Lung (tissue), 11 donors: ENCODE measurements at regions not wholly inside any gene's neighbourhood (a gene's known extent, or its start where the extent isn't known, plus 50 kb on each side); places are given as distances from the start of the nearest gene placed in this dataset.

Experiments
- ATAC-seq: fragments of 200-7000 bp; cut with Tn5 transposase; one replicate; pipeline ENCODE4 v1.9.1; 2020; ENCODE audit warnings: moderate number of reproducible peaks; ENCODE audit not compliant: insufficient read depth, low FRiP score
- DNase-seq, 3 donors: peaks; one replicate each; pipeline ENCODE4 v3.0.0-alpha.2; 2013 to 2017
- H3K27ac ChIP-seq, 2 donors: one replicate each; pipeline ENCODE4 v1.5.1; 2013; ENCODE audit warnings: mild to moderate bottlenecking in 2 of 2, moderate library complexity in 2 of 2, control low read depth in 1 of 2, inconsistent platforms in 1 of 2, low read depth in 1 of 2, low read length in 1 of 2
- H3K27me3 ChIP-seq, 3 donors: one replicate each; pipeline ENCODE4 v1.5.1; 2013; ENCODE audit warnings: low read length in 2 of 3; ENCODE audit not compliant: control insufficient read depth in 3 of 3, insufficient read depth in 3 of 3
- H3K36me3 ChIP-seq, 4 donors: one replicate each; pipeline ENCODE4 v1.5.1; 2013; ENCODE audit warnings: low read length in 4 of 4, mild to moderate bottlenecking in 1 of 4, moderate library complexity in 1 of 4; ENCODE audit not compliant: control insufficient read depth in 4 of 4, insufficient read depth in 4 of 4
- H3K4me1 ChIP-seq, 5 donors: one replicate each; pipeline ENCODE4 v1.5.1; 2013; ENCODE audit warnings: low read length in 5 of 5, mild to moderate bottlenecking in 2 of 5, moderate library complexity in 1 of 5; ENCODE audit not compliant: control insufficient read depth in 5 of 5, insufficient read depth in 5 of 5
- H3K4me3 ChIP-seq: one replicate; pipeline ENCODE4 v1.5.1; 2013; ENCODE audit warnings: mild to moderate bottlenecking, control low read depth, moderate library complexity
- H3K9ac ChIP-seq, 2 donors: one replicate each; pipeline ENCODE4 v1.5.1; 2013; ENCODE audit warnings: low read length in 2 of 2, control low read depth in 1 of 2; ENCODE audit not compliant: insufficient read depth in 1 of 2
- H3K9me3 ChIP-seq, 4 donors: one replicate each; pipeline ENCODE4 v1.5.1; 2013; ENCODE audit warnings: low read length in 3 of 4, mild to moderate bottlenecking in 1 of 4, moderate library complexity in 1 of 4; ENCODE audit not compliant: control insufficient read depth in 4 of 4, insufficient read depth in 3 of 4
- CTCF ChIP-seq: IDR thresholded peaks from 2 replicates; pipeline ENCODE4 v1.5.1; 2012; ENCODE audit warnings: mild to moderate bottlenecking; ENCODE audit errors: control extremely low read depth, extremely low read depth
- WGBS, 2 donors: extraction: QIAGEN DNeasy Blood & Tissue Kit; methylation state at CpG; one replicate each; pipeline ENCODE4 v1.1.7; 2013; 5-methylcytosine and 5-hydroxymethylcytosine counted together
- donor health status: control.
- donor health status: control.
- donor health status: Bipolar disorder and iron deficiency.
- donor health status: healthy.
- donor health status: DM: yes; HTN: yes; CAD: no.

DNA sequence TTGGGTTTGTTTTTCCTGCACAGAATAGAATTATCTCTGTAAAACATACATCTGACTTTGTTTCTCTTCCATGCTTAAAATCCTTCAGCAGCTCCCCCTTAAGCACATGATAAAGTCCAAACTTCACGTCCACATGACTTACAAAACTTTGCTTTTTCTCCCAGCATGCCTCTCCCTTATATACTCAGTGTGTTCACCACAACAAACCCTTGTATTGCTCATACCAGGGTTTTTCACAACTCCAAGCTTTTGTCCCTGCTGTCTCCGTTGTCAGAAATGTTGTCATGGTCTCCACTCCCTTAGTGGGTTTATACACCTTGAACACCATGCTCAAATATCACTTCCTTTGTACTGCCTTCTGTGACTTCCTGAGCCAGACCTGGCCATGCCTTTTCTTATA is 91.1 kb upstream of the MITF start:
- ATAC-seq: no peak
- Histone ChIP-seq H3K27ac (no peak overlapping the region), H3K36me3 (no peaks in the 10 kb centered on the region), H3K4me3 (no peak overlapping the region), H3K9ac (no peak overlapping the region), H3K4me1 (peaks cover 0 to 35% (median 11%) of the 10 kb centered on the region in 5 donors), H3K9me3 (no peaks in the 10 kb centered on the region), H3K27me3 (no peaks in the 10 kb centered on the region)
- WGBS, 2 donors: 41 to 59% methylated on average over 2 of the region's 2 CpGs
- DNase-seq: no peak
- TF ChIP-seq CTCF: no peak

DNA sequence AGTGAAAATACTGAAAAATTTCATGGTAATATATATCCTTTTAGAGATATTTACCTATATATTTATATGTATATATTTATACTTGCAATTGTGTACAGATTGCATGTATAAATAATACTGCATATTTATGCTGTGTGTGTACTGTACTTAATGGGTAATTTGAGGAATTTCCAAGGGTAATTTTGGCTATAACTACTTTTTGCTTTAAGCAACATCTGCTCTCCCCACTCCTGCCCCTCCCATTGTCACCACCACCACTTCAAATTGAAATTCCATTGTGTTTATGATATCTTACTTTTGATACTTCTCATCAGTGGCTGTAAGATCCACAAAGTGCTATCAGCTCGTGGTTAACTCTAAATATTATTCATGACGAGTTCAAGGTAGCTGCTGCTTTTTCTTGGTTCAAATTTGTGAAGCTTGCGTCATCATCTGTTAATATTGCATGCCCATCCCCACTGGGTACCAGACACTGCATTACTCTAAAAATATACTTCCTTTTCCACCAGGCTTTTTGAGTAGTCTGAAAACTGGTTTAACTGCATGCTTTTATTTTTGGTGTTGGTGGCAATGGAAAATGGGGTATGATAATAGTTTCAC is 91.7 kb upstream of the MITF start:
- no peak for ATAC-seq
- Histone ChIP-seq H3K4me3 (no peak overlapping the region), H3K27ac (no peak overlapping the region), H3K9ac (no peak overlapping the region), H3K36me3 (no peaks in the 10 kb centered on the region), H3K4me1 (peaks cover 0 to 35% (median 11%) of the 10 kb centered on the region in 5 donors), H3K27me3 (no peaks in the 10 kb centered on the region), H3K9me3 (no peaks in the 10 kb centered on the region)
- no peak for DNase-seq
- 11 to 32% methylated on average over 3 of the region's 3 CpGs for WGBS, 2 donors
- no peak for TF ChIP-seq CTCF

GRCh38 chr3:69647081-69647480 is 92.2 kb upstream of the MITF start:
- H3K27me3 ChIP-seq: no peaks in the 10 kb centered on the region
- H3K36me3 ChIP-seq: no peaks in the 10 kb centered on the region
- TF ChIP-seq CTCF: no peak
- peaks cover 0 to 35% (median 11%) of the 10 kb centered on the region in 5 donors for H3K4me1 ChIP-seq
- no peaks in the 10 kb centered on the region for H3K9me3 ChIP-seq
- no peak for ATAC-seq
- no peak for DNase-seq
- no peak overlapping the region for H3K27ac ChIP-seq
- H3K9ac ChIP-seq: no peak overlapping the region
- WGBS, 2 donors: 91 to 96% methylated on average over 3 of the region's 3 CpGs
- H3K4me3 ChIP-seq: no peak overlapping the region
